Astrocyte of the spinal cord (primary cell): ENCODE measurements at regions not wholly inside any gene's neighbourhood (a gene's known extent, or its start where the extent isn't known, plus 50 kb on each side); places are given as distances from the start of the nearest gene placed in this dataset.
"Not testable (repeated sequence)": the region's sequence is repeated elsewhere in the genome, so short reads cannot be mapped to it uniquely, and the experiment has no call there.

Experiments
- DNase-seq: peaks from one replicate; pipeline ENCODE4 v3.0.0; 2011; ENCODE audit warnings: low read depth, low spot score
- H3K4me3 ChIP-seq: 2 replicates; pipeline ENCODE4 v1.5.1; 2011; ENCODE audit warnings: low read depth, mild to moderate bottlenecking, low read length, moderate library complexity
- CTCF ChIP-seq: IDR thresholded peaks from 2 replicates; pipeline ENCODE4 v1.5.1; 2012; ENCODE audit warnings: low read depth, mild to moderate bottlenecking, low read length, inconsistent platforms
- in situ Hi-C: cut with HindIII; loops from 2 replicates; pipeline ENCODE4 v1.10.0; 2017; ENCODE audit warnings: low sequenced_read_pairs

- DNase-seq: no peak
- no peak overlapping the region for H3K4me3 ChIP-seq
- in situ Hi-C loops: no loop called here
- no peak for TF ChIP-seq CTCF
Measured at GRCh38 chr14:105857826-105858675, 331.7 kb downstream of the TMEM121 start.

GRCh38 chr14:105858676-105859025 lies 332.3 kb downstream of the TMEM121 start:
- TF ChIP-seq CTCF: no peak
- H3K4me3 ChIP-seq: no peak overlapping the region
- in situ Hi-C loops: no loop called here
- DNase-seq: no peak

GRCh38 chr14:105859073-105859716 lies 332.8 kb downstream of the TMEM121 start:
- DNase-seq, in situ Hi-C loops, H3K4me3 ChIP-seq: not testable (repeated sequence)

- H3K4me3 ChIP-seq: no peak overlapping the region
- in situ Hi-C loops: no loop called here
- DNase-seq: no peak
- TF ChIP-seq CTCF: no peak
Measured at GRCh38 chr14:105859717-105860614, 333.6 kb downstream of the TMEM121 start.

- H3K4me3 ChIP-seq: no peak overlapping the region
- TF ChIP-seq CTCF: no peak
- in situ Hi-C loops: no loop called here
- DNase-seq: no peak
Measured at GRCh38 chr14:105860615-105861580, 334.5 kb downstream of the TMEM121 start.

GRCh38 chr14:105861985-105862465 lies 335.6 kb downstream of the TMEM121 start:
- in situ Hi-C loops: no loop called here
- TF ChIP-seq CTCF: no peak
- H3K4me3 ChIP-seq: no peak overlapping the region
- no peak for DNase-seq
